Activated CD8-positive, alpha-beta memory T cell treated with anti-CD3 and anti-CD28 coated beads, Interleukin-2, amount 50 U/mL, for 24 hours (primary cell): ENCODE measurements at regions not wholly inside any gene's neighbourhood (a gene's known extent, or its start where the extent isn't known, plus 50 kb on each side); places are given as distances from the start of the nearest gene placed in this dataset.

Experiments
- DNase-seq: peaks from one replicate; pipeline ENCODE4 v3.0.0-alpha.2; 2020; ENCODE audit errors: extremely low read depth

GRCh38 chr3:43894176-43895049 is 203.7 kb downstream of the ABHD5 start:
- no peak for DNase-seq

GRCh38 chr3:43895573-43895972 is 204.8 kb downstream of the ABHD5 start:
- no peak for DNase-seq

- DNase-seq, result no peak
Observed at GRCh38 chr3:43902415-43902814, 211.7 kb downstream of the ABHD5 start.

- no peak for DNase-seq
Observed at GRCh38 chr3:43905157-43905556, 214.4 kb downstream of the ABHD5 start.

GRCh38 chr3:43906849-43907507 is 216.2 kb downstream of the ABHD5 start:
- no peak for DNase-seq

GRCh38 chr3:43907508-43907858 is 216.7 kb downstream of the ABHD5 start:
- no peak for DNase-seq

GRCh38 chr3:43908456-43908855 is 217.7 kb downstream of the ABHD5 start:
- no peak for DNase-seq

- no peak for DNase-seq
Observed at GRCh38 chr3:43909149-43909548, 218.4 kb downstream of the ABHD5 start.

GRCh38 chr3:43910750-43911149 is 220.0 kb downstream of the ABHD5 start:
- no peak for DNase-seq

GRCh38 chr3:43913036-43913948 is 222.6 kb downstream of the ABHD5 start:
- no peak for DNase-seq

- no peak for DNase-seq
Observed at GRCh38 chr3:43914269-43914668, 223.5 kb downstream of the ABHD5 start.

- DNase-seq, result no peak
Observed at GRCh38 chr3:43915546-43915945, 224.8 kb downstream of the ABHD5 start.

- no peak for DNase-seq
Observed at GRCh38 chr3:43917361-43917760, 226.6 kb downstream of the ABHD5 start.

GRCh38 chr3:43919029-43919428 is 228.3 kb downstream of the ABHD5 start:
- DNase-seq, result no peak

GRCh38 chr3:43921056-43921648 is 230.4 kb downstream of the ABHD5 start:
- no peak for DNase-seq

- DNase-seq, result no peak
Observed at GRCh38 chr3:43922374-43922773, 231.6 kb downstream of the ABHD5 start.

GRCh38 chr3:43923104-43923882 is 232.6 kb downstream of the ABHD5 start:
- DNase-seq, result no peak

GRCh38 chr3:43926055-43926454 is 235.3 kb downstream of the ABHD5 start:
- no peak for DNase-seq

GRCh38 chr3:43932921-43933320 is 242.2 kb downstream of the ABHD5 start:
- no peak for DNase-seq

- DNase-seq, result no peak
Observed at GRCh38 chr3:43948013-43948412, 257.3 kb downstream of the ABHD5 start.

GRCh38 chr3:43949594-43949993 is 258.9 kb downstream of the ABHD5 start:
- no peak for DNase-seq
